Gastroesophageal sphincter (tissue), 4 donors: ENCODE measurements at regions not wholly inside any gene's neighbourhood (a gene's known extent, or its start where the extent isn't known, plus 50 kb on each side); places are given as distances from the start of the nearest gene placed in this dataset.

Experiments used
- ATAC-seq: fragments of 150-250 bp; one replicate; pipeline ENCODE4 v1.9.1; 2016; ENCODE audit warnings: mild to moderate bottlenecking, moderate library complexity
- H3K27ac ChIP-seq, 4 donors: fragments of 200-600 bp; sonication (generic) in 3 of 4; 1 replicate in 3 of 4; 2 replicates in 1 of 4; pipeline ENCODE4 v1.5.1; 2016 to 2019
- H3K27me3 ChIP-seq: fragments of 200-600 bp; sonication (generic); one replicate; pipeline ENCODE4 v1.5.1; 2019
- H3K36me3 ChIP-seq, 2 donors: fragments of 200-600 bp; sonication (generic); one replicate each; pipeline ENCODE4 v1.5.1; 2019; ENCODE audit warnings: control low read depth in 1 of 2
- H3K4me1 ChIP-seq, 3 donors: fragments of 200-600 bp; sonication (generic); 1 replicate in 2 of 3; 2 replicates in 1 of 3; pipeline ENCODE4 v1.5.1; 2016 to 2019; ENCODE audit warnings: control low read depth in 2 of 3
- H3K4me3 ChIP-seq, 2 donors: fragments of 200-600 bp; sonication (generic); one replicate each; pipeline ENCODE4 v1.5.1; 2019; ENCODE audit warnings: mild to moderate bottlenecking in 1 of 2, moderate library complexity in 1 of 2
- H3K9me3 ChIP-seq, 3 donors: fragments of 200-600 bp; sonication (generic); one replicate each; pipeline ENCODE4 v1.5.1; 2017 to 2019; ENCODE audit warnings: control low read depth in 2 of 3
- EP300 ChIP-seq: sonication (generic); formaldehyde crosslinking; IDR thresholded peaks from one replicate; pipeline ENCODE4 v1.6.1; 2017; ENCODE audit warnings: antibody characterized with exemption, mild to moderate bottlenecking
- POLR2A ChIP-seq, 2 donors: fragments of 450-650 bp; IDR thresholded peaks; one replicate each; pipeline ENCODE4 v1.6.1; 2017; ENCODE audit warnings: antibody characterized with exemption in 2 of 2, mild to moderate bottlenecking in 2 of 2, moderate library complexity in 1 of 2
- POLR2AphosphoS5 ChIP-seq: sonication (generic); formaldehyde crosslinking; IDR thresholded peaks from one replicate; pipeline ENCODE4 v1.6.1; 2017; ENCODE audit warnings: antibody characterized with exemption
- WGBS, 2 donors: methylation state at CpG; one replicate each; pipeline ENCODE4 v1.1.5; 2018; ENCODE audit warnings: low coverage in 1 of 2; 5-methylcytosine and 5-hydroxymethylcytosine counted together
- TF ChIP-seq, protein P1 (sequence below), 4 experiments: fragments of 200-600 bp in 2 of 4; fragments of 450-650 bp in 2 of 4; sonication (generic) in 1 of 4; IDR thresholded peaks; one replicate each; pipeline ENCODE4 v1.5.1; 2017 to 2019; ENCODE audit warnings: antibody characterized with exemption in 4 of 4, mild to moderate bottlenecking in 2 of 4, moderate library complexity in 2 of 4

DNA sequence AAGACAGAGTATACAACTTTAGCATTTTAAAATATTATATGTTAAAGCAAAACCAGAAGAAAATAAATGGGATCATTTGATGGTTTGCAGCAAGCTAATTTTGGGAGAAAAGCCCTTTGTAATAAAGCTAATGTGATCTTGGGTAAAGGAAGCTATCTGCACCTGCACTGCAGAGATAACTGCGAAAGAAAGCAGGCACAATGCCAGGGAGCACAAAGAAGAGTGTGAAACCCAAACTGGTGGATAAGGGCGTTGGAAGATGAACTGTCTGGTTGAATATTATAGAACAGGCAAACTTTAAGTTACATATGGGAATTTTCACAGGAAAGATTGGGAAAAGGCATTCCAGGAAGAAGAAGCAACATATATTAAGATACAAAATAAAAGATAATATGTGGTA is 179.2 kb upstream of the KHDRBS2 start:
- Histone ChIP-seq H3K4me3 (no peak overlapping the region), H3K36me3 (no peaks in the 10 kb centered on the region), H3K27ac (no peak overlapping the region), H3K4me1 (no peaks in the 10 kb centered on the region), H3K9me3 (no peaks in the 10 kb centered on the region), H3K27me3 (no peaks in the 10 kb centered on the region)
- WGBS, 2 donors, result 52 to 59% methylated on average over 2 of the region's 2 CpGs
- no peak for TF ChIP-seq POLR2AphosphoS5
- TF ChIP-seq EP300, result no peak
- TF ChIP-seq, protein P1, sequence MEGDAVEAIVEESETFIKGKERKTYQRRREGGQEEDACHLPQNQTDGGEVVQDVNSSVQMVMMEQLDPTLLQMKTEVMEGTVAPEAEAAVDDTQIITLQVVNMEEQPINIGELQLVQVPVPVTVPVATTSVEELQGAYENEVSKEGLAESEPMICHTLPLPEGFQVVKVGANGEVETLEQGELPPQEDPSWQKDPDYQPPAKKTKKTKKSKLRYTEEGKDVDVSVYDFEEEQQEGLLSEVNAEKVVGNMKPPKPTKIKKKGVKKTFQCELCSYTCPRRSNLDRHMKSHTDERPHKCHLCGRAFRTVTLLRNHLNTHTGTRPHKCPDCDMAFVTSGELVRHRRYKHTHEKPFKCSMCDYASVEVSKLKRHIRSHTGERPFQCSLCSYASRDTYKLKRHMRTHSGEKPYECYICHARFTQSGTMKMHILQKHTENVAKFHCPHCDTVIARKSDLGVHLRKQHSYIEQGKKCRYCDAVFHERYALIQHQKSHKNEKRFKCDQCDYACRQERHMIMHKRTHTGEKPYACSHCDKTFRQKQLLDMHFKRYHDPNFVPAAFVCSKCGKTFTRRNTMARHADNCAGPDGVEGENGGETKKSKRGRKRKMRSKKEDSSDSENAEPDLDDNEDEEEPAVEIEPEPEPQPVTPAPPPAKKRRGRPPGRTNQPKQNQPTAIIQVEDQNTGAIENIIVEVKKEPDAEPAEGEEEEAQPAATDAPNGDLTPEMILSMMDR (IDR thresholded peaks at IDR 0.05), result no peak
- TF ChIP-seq POLR2A (IDR thresholded peaks at IDR 0.05), result no peak
- ATAC-seq, result no peak

- H3K4me3 ChIP-seq, result no peak overlapping the region
- ATAC-seq, result no peak
- 63 to 89% methylated on average over 2 of the region's 2 CpGs for WGBS, 2 donors
Observed at GRCh38 chr6:62452586-62452985, 166.6 kb upstream of the KHDRBS2 start.

DNA sequence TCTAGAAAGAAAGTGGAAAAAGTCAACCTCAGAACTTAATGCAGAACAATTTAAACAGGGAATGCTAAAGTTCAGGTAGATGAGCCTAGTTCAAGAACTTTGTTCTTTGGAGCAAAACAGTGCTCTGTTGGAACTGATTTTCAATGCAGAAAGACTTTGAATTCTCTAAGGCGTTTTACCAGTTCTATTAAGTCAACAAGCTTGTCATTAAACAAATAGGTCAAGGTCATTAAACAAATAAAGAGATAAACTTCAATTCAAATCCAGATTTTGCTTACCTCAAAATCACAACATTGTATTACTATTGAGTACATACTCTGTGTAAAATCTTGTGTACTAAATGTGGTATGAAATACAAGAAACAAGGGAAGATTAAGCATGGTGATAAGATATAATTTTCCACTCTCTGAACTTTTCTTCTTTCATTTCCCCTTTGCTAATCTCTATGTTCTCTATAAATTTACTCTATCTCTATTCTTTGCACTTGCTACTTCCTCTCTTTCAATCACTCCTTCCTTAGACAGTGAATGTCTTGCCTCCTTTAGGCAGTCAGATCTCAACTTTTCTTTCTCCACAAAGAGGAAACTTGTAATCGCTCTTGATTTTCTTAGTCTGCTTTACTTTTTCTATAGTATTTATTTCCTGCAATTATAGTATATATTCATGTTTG is 160.8 kb upstream of the KHDRBS2 start:
- Histone ChIP-seq H3K9me3 (no peaks in the 10 kb centered on the region), H3K36me3 (no peaks in the 10 kb centered on the region), H3K4me1 (no peaks in the 10 kb centered on the region), H3K27ac (no peak overlapping the region), H3K4me3 (no peak overlapping the region), H3K27me3 (no peaks in the 10 kb centered on the region)
- TF ChIP-seq POLR2A (IDR thresholded peaks at IDR 0.05), result no peak
- no peak for TF ChIP-seq POLR2AphosphoS5
- TF ChIP-seq, protein P1 (IDR thresholded peaks at IDR 0.05), result no peak
- TF ChIP-seq EP300, result no peak
- 72 to 82% methylated on average over 2 of the region's 2 CpGs for WGBS, 2 donors
- no peak for ATAC-seq

More at GRCh38 chr6:62452586-62452985, 166.6 kb upstream of the KHDRBS2 start:
- no peaks in the 10 kb centered on the region for H3K9me3 ChIP-seq
- TF ChIP-seq, protein P1 (IDR thresholded peaks at IDR 0.05), result no peak
- no peak for TF ChIP-seq POLR2A (IDR thresholded peaks at IDR 0.05)
- no peak for TF ChIP-seq EP300
- no peak for TF ChIP-seq POLR2AphosphoS5
- H3K4me1 ChIP-seq, result no peaks in the 10 kb centered on the region
- H3K27me3 ChIP-seq, result no peaks in the 10 kb centered on the region
- H3K27ac ChIP-seq, result no peak overlapping the region
- no peaks in the 10 kb centered on the region for H3K36me3 ChIP-seq

- TF ChIP-seq POLR2A (IDR thresholded peaks at IDR 0.05) (no peak), POLR2AphosphoS5 (no peak), EP300 (no peak)
- TF ChIP-seq, protein P1 (IDR thresholded peaks at IDR 0.05), result no peak
- no peaks in the 10 kb centered on the region for H3K36me3 ChIP-seq
- WGBS, 2 donors, result 85 to 90% methylated on average over 2 to 3 of the region's 9 CpGs
- no peak for ATAC-seq
- H3K27ac ChIP-seq, result no peak overlapping the region
- no peaks in the 10 kb centered on the region for H3K4me1 ChIP-seq
- H3K27me3 ChIP-seq, result no peaks in the 10 kb centered on the region
- H3K9me3 ChIP-seq, result no peaks in the 10 kb centered on the region
- no peak overlapping the region for H3K4me3 ChIP-seq
Observed at GRCh38 chr6:62445521-62445920, 159.5 kb upstream of the KHDRBS2 start.

DNA sequence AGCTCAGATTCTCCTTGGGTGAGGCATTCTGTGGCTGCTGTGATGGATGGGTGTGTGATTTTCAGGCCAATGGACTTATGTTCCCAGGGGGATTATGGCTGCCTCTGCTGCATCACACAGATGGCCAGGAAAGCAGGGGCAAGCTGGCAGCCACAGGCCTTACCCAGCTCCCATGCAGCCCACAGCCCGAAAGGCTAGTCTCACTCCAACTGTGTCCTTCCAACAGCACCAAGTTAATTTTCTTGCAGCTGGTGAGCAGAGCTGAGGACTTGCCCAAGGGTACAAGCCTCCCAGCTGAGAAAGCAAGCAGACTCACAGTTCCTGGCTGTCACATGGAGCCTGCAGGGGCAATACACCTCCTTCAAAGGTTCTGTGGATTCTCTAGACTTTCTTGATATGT is 155.2 kb upstream of the KHDRBS2 start:
- H3K4me3 ChIP-seq, result no peak overlapping the region
- no peaks in the 10 kb centered on the region for H3K4me1 ChIP-seq
- no peak for ATAC-seq
- peaks cover 0 to 24% (median 0%) of the 10 kb centered on the region in 3 donors for H3K9me3 ChIP-seq
- TF ChIP-seq POLR2A (IDR thresholded peaks at IDR 0.05), result no peak
- TF ChIP-seq POLR2AphosphoS5, result no peak
- H3K36me3 ChIP-seq, result no peaks in the 10 kb centered on the region
- no peaks in the 10 kb centered on the region for H3K27me3 ChIP-seq
- no CpG with 5 or more reads among the region's 1 CpG for WGBS, 2 donors
- no peak overlapping the region for H3K27ac ChIP-seq
